ENCODE measurements at regions not wholly inside any gene's neighbourhood (a gene's known extent, or its start where the extent isn't known, plus 50 kb on each side); places are given as distances from the start of the nearest gene placed in this dataset.
"Not testable (repeated sequence)": the region's sequence is repeated elsewhere in the genome, so short reads cannot be mapped to it uniquely, and the experiment has no call there.

GRCh38 chr12:131276501-131277185 lies 322.9 kb downstream of the ADGRD1 start:
- DNase-seq = no peak

GRCh38 chr12:131277186-131278091 lies 323.7 kb downstream of the ADGRD1 start:
- DNase-seq = not testable (repeated sequence)

DNA sequence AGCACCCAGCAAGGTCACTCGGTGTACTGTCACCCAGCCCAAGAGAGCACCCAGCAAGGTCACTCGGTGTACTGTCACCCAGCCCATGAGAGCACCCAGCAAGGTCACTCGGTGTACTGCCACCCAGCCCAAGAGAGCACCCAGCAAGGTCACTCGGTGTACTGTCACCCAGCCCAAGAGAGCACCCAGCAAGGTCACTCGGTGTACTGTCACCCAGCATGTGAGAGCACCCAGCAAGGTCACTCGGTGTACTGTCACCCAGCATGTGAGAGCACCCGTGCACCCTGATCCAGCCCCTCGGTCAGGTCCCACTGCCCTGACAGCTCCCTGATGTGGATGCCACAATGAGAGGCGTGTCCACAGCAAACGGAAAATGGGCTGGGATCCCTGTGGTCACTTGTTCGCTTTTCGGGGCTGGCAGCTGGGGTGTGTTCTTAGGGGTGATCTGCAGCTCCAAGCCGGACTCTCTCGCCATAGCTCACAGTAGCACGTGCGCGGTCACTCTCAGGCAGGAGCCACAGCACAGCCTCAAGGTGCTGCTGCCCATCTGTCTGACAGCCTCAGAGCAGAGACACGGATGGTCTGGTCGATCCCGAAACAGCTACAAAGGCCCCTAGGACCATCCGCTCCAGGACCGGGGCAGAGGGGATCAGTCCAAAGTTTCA lies 324.9 kb downstream of the ADGRD1 start:
- not testable (repeated sequence) for DNase-seq

DNA sequence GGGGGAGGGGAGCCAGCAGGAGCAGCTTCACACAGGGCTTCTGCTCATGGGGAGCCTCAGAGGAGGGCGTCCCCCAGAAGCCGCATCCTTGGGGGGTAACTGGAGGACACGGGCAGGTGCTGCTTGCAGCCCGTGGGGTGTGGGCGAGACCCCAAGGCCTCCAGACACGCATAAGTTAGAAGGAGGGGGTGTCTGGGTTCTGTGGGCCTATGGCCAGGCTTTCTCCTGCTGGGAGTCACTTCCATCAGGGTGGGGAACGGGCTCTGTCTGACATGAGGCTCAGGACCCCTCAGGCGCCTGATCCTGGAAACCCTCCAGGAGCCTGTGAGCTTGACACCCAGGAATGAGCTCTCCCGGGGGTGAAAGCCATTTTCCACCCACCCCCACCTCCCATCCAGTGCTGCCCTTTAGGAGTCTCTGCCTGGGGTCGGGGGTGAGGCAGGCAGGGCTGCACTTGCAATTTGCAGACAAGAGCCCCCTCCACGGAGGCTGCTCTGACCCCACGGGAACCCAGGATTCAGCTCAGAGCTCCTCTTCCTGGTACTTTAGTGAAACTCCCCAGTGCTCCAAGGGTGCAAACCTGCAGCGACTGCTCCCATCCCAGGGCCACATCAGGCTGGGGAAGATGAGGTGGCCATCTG lies 325.7 kb downstream of the ADGRD1 start:
- peak; percentile 11 for DNase-seq

DNA sequence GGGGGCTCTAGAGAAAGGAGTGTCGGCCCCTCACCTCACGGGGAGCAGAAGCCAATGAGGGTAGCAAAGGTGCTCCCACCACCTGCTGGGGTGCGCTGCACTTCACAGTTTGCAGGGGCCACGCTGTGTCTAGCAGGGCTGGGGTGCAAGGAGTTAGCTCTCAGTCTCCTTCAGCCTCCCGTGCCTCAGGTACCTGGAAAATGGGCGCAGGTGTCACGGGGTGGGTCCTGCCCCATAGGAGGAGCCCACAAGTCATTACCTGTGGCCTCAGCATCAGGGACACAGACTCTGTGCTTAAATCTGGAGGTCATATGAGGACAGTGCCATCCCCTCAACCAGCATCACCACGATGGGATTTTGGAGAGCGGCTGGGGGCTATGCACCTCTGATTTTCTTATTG lies 326.7 kb downstream of the ADGRD1 start:
- DNase-seq = peak; percentile 9

GRCh38 chr12:131281016-131281415 lies 327.3 kb downstream of the ADGRD1 start:
- peak; percentile 17 for DNase-seq

GRCh38 chr12:131282292-131283080 lies 328.8 kb downstream of the ADGRD1 start:
- DNase-seq = peak; percentile 17

- peak; percentile 20 for DNase-seq
Measured at GRCh38 chr12:131283191-131283861, 329.6 kb downstream of the ADGRD1 start.

DNA sequence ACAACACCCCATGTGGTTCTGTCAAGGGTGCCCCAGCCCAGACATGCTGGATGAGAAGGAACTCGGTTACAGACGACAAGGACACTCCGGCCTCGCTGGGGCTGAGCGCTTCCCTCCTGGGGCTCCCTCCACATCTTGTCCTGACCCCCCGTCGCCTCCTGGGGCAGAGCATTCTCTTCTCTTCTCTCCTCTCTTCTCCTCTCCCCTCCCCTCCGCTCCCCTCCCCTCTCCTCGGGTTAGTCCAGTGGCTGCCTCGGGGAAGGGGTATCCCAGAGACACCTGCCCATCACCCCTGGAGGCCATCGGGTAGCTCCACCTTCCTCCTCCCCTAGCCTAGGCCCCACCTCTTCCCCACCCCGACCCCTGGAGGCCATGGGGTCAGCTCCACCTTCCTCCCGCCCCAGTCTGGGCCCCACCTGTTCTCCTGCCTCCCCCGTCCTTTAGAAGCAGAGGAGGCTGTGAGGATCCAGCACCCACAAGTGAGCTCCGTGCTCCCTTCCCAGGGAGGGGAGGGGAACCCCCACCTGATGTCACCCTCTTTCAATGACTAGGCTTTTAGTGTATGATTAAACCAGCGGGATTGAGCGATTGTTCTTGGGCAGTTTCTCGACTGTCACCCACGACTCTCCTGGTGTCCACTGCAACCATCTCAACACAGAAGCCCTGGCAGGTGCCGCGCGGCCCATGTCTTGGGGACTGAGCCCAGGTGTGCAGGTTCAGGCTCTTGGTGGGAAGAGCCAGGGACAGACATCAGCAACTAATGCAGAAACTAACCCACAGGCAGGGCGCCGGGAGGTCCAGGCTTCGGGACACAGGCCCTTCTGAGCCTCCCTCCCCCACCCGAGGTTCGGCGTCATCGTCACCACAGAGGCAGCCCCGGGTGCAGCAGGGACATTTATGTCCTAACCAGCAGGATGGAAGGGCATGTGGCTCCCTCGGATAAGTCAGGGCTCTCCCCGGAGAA lies 330.4 kb downstream of the ADGRD1 start:
- peak; percentile 22 for DNase-seq

- DNase-seq = peak; percentile 6
Measured at GRCh38 chr12:131284954-131285904, 331.5 kb downstream of the ADGRD1 start.

- peak; percentile 8 for DNase-seq
Measured at GRCh38 chr12:131285905-131286295, 332.2 kb downstream of the ADGRD1 start.

- not testable (repeated sequence) for DNase-seq
Measured at GRCh38 chr12:131286301-131286700, 332.6 kb downstream of the ADGRD1 start.

DNA sequence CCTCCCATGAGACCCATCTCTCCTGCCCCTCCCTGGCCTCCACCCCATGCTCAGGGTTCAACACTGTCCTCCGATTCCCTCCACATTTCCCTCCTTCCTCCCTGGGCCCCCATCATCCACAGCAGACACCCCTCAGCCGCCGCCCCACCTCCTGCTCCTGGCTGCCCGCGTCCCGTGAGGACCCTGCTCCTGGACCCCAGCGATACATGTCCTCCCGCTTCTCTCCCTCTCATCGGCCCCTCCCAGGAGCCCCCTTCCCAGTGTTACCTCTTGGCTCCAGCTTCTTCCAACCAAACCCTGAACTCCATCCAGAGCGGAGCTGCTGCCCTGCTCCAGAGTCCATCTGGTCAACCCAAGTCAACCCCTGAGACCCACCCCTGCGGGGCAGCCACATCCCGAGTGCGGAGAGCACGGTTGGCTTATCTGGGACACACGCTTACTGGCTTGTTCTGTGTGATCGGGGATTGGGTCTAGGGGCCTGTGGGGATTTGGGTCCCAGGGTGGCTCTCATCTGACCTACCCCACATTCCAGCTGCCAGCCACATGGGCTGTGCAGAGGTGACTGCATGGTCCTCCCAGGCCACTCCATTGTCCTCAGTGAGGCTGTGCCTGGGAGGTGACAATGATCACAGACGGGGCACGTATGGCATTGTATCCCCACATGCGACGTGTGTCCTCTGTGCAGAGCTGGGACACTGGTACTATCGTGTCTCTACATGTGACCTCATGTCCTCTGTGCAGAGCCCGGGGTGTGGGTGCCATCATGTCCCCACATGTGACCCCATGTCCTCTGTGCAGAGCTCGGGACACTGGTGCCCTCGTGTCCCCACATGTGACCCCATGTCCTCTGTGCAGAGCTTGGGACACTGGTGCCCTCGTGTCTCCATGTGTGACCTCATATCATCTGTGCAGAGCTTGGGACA lies 333.6 kb downstream of the ADGRD1 start:
- peak; percentile 9 for DNase-seq

DNA sequence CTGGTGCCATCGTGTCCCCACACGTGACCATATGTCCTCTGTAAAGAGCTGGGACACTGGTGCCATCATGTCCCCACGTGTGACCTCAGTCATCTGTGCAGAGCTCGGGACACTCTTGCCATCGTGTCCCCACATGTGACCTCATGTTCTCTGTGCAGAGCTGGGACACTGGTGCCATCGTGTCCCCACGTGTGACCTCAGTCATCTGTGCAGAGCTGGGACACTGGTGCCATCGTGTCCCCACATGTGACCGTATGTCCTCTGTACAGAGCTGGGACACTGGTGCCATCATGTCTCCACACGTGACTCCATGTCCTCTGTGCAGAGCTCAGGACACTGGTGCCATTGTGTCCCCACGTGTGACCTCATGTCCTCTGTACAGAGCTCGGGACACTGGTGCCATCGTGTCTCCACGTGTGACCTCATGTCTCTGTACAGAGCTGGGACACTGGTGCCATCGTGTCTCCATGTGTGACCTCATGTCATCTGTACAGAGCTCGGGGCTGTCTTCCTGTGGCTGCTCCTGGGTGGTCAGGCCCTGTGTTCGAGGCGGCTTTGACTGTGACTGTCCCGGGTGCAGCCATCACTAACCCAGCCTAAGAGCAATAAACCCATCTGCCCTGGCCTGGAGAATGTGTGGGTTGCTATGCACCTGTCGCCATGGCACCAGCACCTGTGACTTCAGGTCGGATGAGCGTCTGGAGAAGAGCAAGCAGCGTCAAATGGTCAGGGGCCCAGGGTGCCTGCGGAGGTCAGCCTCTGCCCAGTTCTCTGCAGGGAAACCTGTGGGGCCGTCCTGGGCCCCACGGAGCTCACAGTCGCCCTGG lies 334.4 kb downstream of the ADGRD1 start:
- DNase-seq = peak; percentile 13

GRCh38 chr12:131288765-131289695 lies 335.3 kb downstream of the ADGRD1 start:
- peak; percentile 20 for DNase-seq

DNA sequence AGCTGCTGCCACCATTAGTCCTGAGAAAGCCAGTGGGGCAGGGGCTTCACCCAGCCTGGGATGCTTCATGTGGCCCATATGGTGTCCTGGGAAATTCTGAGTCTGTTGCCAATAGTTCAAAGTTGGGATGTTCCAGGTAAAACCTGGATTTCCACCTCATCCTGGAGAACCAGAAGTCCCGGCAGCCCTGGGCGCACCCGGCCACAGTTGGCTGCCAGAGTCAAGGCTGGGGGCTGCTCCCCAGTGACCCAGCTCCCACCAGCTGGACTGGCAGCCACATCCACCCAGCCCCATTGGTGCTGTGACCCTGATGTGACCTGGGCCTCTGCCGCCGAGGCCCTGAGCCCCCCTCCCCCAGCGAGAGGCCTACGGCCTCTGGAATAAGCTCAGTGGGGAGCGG lies 336.1 kb downstream of the ADGRD1 start:
- peak; percentile 4 for DNase-seq
